Mesenchymal stem cell (in vitro differentiated cells and primary cell): ENCODE measurements at regions not wholly inside any gene's neighbourhood (a gene's known extent, or its start where the extent isn't known, plus 50 kb on each side); places are given as distances from the start of the nearest gene placed in this dataset.

Source experiments
- DNase-seq: peaks from one replicate; pipeline ENCODE4 v3.0.0-alpha.2; 2013
- H2AFZ ChIP-seq: one replicate; pipeline ENCODE4 v1.6.1; 2013; ENCODE audit warnings: low read depth, mild to moderate bottlenecking, control low read depth, inconsistent platforms, low read length, moderate library complexity
- H2AK5ac ChIP-seq: 2 replicates; pipeline ENCODE4 v1.6.1; 2013; ENCODE audit warnings: low read length, moderate library complexity, mild to moderate bottlenecking, inconsistent platforms; ENCODE audit not compliant: severe bottlenecking
- H2BK120ac ChIP-seq: one replicate; pipeline ENCODE4 v1.6.1; 2013; ENCODE audit warnings: low read depth, mild to moderate bottlenecking, inconsistent platforms, low read length, moderate library complexity
- H2BK12ac ChIP-seq, 2 experiments: one replicate each; pipeline ENCODE4 v1.6.1; 2013; ENCODE audit warnings: inconsistent platforms in 2 of 2, low read length in 2 of 2, mild to moderate bottlenecking in 2 of 2, moderate library complexity in 2 of 2, control low read depth in 1 of 2
- H2BK15ac ChIP-seq: one replicate; pipeline ENCODE4 v1.6.1; 2013; ENCODE audit warnings: mild to moderate bottlenecking, low read depth, inconsistent platforms; ENCODE audit not compliant: poor library complexity, severe bottlenecking
- H2BK5ac ChIP-seq: 2 replicates; pipeline ENCODE4 v1.6.1; 2013; ENCODE audit warnings: low read depth, mild to moderate bottlenecking, low read length, control low read depth, inconsistent platforms; ENCODE audit not compliant: poor library complexity, severe bottlenecking
- H3K14ac ChIP-seq, 2 experiments: one replicate each; pipeline ENCODE4 v1.6.1; 2013; ENCODE audit warnings: inconsistent platforms in 2 of 2, low read length in 2 of 2, control low read depth in 1 of 2, mild to moderate bottlenecking in 1 of 2, moderate library complexity in 1 of 2
- H3K18ac ChIP-seq, 2 experiments: one replicate each; pipeline ENCODE4 v1.6.1; 2013; ENCODE audit warnings: inconsistent platforms in 2 of 2, low read length in 2 of 2, control low read depth in 1 of 2, low read depth in 1 of 2, mild to moderate bottlenecking in 1 of 2
- H3K23ac ChIP-seq, 2 experiments: one replicate each; pipeline ENCODE4 v1.6.1; 2013; ENCODE audit warnings: inconsistent platforms in 2 of 2, low read length in 2 of 2, mild to moderate bottlenecking in 2 of 2, moderate library complexity in 2 of 2, control low read depth in 1 of 2
- H3K27ac ChIP-seq: 2 replicates; pipeline ENCODE4 v1.5.1; 2013; ENCODE audit warnings: mild to moderate bottlenecking, moderate library complexity, low read length, control low read depth, inconsistent platforms; ENCODE audit not compliant: poor library complexity, severe bottlenecking
- H3K27me3 ChIP-seq, 2 experiments: 2 replicates each; pipeline versions ENCODE4 v1.6.1 to v1.7.0; 2013; ENCODE audit warnings: low read length in 2 of 2, mild to moderate bottlenecking in 2 of 2, moderate library complexity in 2 of 2, control low read depth in 1 of 2, inconsistent platforms in 1 of 2; ENCODE audit not compliant: control insufficient read depth in 1 of 2, insufficient read depth in 1 of 2
- H3K36me3 ChIP-seq, 2 experiments: 2 replicates each; pipeline versions ENCODE4 v1.6.1 to v1.7.0; 2013; ENCODE audit warnings: low read length in 2 of 2, control low read depth in 1 of 2, inconsistent platforms in 1 of 2, low read depth in 1 of 2, mild to moderate bottlenecking in 1 of 2; ENCODE audit not compliant: insufficient read depth in 2 of 2, control insufficient read depth in 1 of 2
- H3K4ac ChIP-seq, 2 experiments: one replicate each; pipeline ENCODE4 v1.6.1; 2013; ENCODE audit warnings: inconsistent platforms in 2 of 2, low read length in 2 of 2, mild to moderate bottlenecking in 2 of 2, moderate library complexity in 2 of 2, control low read depth in 1 of 2, low read depth in 1 of 2
- H3K4me1 ChIP-seq: 2 replicates; pipeline ENCODE4 v1.6.1; 2013; ENCODE audit warnings: low read depth, low read length, control low read depth; ENCODE audit not compliant: control insufficient read depth, insufficient read depth
- H3K4me2 ChIP-seq: 2 replicates; pipeline ENCODE4 v1.6.1; 2013; ENCODE audit warnings: low read length, mild to moderate bottlenecking, inconsistent platforms; ENCODE audit not compliant: poor library complexity, severe bottlenecking
- H3K4me3 ChIP-seq, 2 experiments: 2 replicates each; pipeline versions ENCODE4 v1.5.1 to v1.7.0; 2013; ENCODE audit warnings: low read length in 2 of 2, mild to moderate bottlenecking in 2 of 2, control low read depth in 1 of 2, low read depth in 1 of 2; ENCODE audit not compliant: insufficient read depth in 1 of 2
- H3K79me1 ChIP-seq: replicated peaks from 2 replicates; pipeline ENCODE4 v1.6.1; 2013; ENCODE audit warnings: mild to moderate bottlenecking, control low read depth, low read length, inconsistent platforms; ENCODE audit not compliant: poor library complexity, severe bottlenecking
- H3K9ac ChIP-seq: 2 replicates; pipeline ENCODE4 v1.7.0; 2013; ENCODE audit warnings: mild to moderate bottlenecking, low read length, moderate library complexity
- H3K9me3 ChIP-seq: 2 replicates; pipeline ENCODE4 v1.7.0; 2013; ENCODE audit warnings: mild to moderate bottlenecking, low read length; ENCODE audit not compliant: control insufficient read depth
- H4K8ac ChIP-seq: one replicate; pipeline ENCODE4 v1.6.1; 2013; ENCODE audit warnings: inconsistent platforms, mild to moderate bottlenecking, low read length, moderate library complexity
- H4K91ac ChIP-seq: one replicate; pipeline ENCODE4 v1.6.1; 2013; ENCODE audit warnings: mild to moderate bottlenecking, low read length, inconsistent platforms
- WGBS: methylation state at CpG from one replicate; pipeline ENCODE4 v1.1.7; 2013; ENCODE audit warnings: mixed read lengths; 5-methylcytosine and 5-hydroxymethylcytosine counted together

DNA sequence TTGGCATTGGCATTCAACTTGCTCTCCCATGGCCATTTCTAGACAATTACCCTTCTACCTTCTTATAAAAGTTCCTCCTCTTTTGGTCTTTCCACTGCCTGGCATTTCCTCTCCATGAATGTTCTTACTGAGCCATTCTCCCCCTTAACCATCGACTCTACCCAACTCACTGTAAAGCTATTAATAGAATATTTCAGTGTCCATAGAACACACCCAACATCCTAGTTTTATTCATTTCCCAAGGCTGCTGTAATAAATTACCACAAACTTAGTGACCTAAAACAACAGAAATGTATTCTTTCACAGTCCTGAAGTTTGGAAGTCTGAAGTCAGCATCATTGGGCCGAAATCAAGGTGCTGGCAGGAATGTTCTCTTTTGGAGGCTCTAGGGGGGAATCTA is 170.0 kb upstream of the ATP5MC3 start:
- H3K4me3 ChIP-seq = no peak overlapping the region
- H3K4ac ChIP-seq = no peak overlapping the region
- no peak for DNase-seq
- no peak overlapping the region for H2AK5ac ChIP-seq
- WGBS = 96% methylated on average over 2 of the region's 2 CpGs
- no peak overlapping the region for H3K9ac ChIP-seq
- no peak overlapping the region for H2BK12ac ChIP-seq
- H3K36me3 ChIP-seq = no peaks in the 10 kb centered on the region
- no peak overlapping the region for H3K14ac ChIP-seq
- no peak overlapping the region for H3K27ac ChIP-seq
- no peak overlapping the region for H2BK15ac ChIP-seq
- no peak overlapping the region for H4K8ac ChIP-seq
- H3K18ac ChIP-seq = no peak overlapping the region
- no peaks in the 10 kb centered on the region for H3K4me1 ChIP-seq
- peaks cover 12 to 20% of the 10 kb centered on the region in 2 experiments for H3K27me3 ChIP-seq
- no peak overlapping the region for H2BK5ac ChIP-seq
- H3K4me2 ChIP-seq = no peak overlapping the region
- no peaks in the 10 kb centered on the region for H3K79me1 ChIP-seq
- H2BK120ac ChIP-seq = no peak overlapping the region
- no peak overlapping the region for H4K91ac ChIP-seq
- no peak overlapping the region for H3K23ac ChIP-seq
- H3K9me3 ChIP-seq = peaks cover 4% of the 10 kb centered on the region
- H2AFZ ChIP-seq = no peak overlapping the region

DNA sequence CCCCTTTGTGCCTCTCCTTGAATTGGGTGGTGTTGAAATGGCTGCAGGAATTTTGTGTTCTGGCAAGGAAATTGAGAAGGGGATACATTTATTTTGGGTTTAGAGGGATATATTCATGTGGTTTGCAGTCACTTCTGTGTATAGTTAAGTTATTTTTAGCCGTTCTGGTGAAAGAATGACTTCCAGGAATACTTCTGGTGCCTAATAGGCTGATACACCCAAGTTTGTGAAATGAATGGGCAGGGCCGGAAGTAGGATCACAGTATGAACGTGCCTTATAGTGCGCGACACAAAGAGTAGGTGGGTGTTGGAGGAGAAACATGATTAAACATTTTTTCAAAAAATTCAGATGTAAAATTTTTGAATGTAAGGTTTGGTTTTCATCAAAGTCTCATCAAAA is 168.6 kb upstream of the ATP5MC3 start:
- no peak overlapping the region for H4K8ac ChIP-seq
- H3K9ac ChIP-seq = no peak overlapping the region
- H3K14ac ChIP-seq = no peak overlapping the region
- H2BK5ac ChIP-seq = no peak overlapping the region
- H4K91ac ChIP-seq = no peak overlapping the region
- peaks cover 4% of the 10 kb centered on the region for H3K9me3 ChIP-seq
- H3K27ac ChIP-seq = no peak overlapping the region
- H2AFZ ChIP-seq = no peak overlapping the region
- no peak overlapping the region for H2AK5ac ChIP-seq
- 92% methylated on average over 5 of the region's 5 CpGs for WGBS
- H2BK15ac ChIP-seq = no peak overlapping the region
- no peak overlapping the region for H2BK120ac ChIP-seq
- H2BK12ac ChIP-seq = no peak overlapping the region
- no peak overlapping the region for H3K4me2 ChIP-seq
- H3K23ac ChIP-seq = no peak overlapping the region
- no peak for DNase-seq
- H3K79me1 ChIP-seq = no peaks in the 10 kb centered on the region
- no peak overlapping the region for H3K18ac ChIP-seq
- no peaks in the 10 kb centered on the region for H3K4me1 ChIP-seq
- H3K4ac ChIP-seq = no peak overlapping the region
- no peaks in the 10 kb centered on the region for H3K36me3 ChIP-seq
- peaks cover 12 to 18% of the 10 kb centered on the region in 2 experiments for H3K27me3 ChIP-seq
- H3K4me3 ChIP-seq = no peak overlapping the region

DNA sequence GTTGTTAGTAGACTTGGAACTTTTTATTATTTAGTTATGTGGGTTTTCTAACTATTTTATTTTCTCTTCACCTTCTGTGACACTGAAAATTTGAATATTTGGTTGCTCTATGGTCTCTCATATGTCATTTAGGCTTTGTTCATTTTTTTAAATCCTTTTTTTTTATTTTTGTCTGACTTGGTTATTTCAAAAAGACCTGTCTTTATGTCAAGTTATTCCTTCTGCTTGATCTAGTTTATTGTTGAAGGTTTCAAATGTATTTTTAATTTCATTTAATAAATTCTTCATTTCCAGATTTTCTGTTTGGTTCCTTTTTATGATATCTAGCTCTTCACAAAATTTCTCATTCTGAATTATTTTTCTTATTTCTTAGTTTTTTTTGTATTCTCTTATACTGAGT is 160.6 kb upstream of the ATP5MC3 start:
- Histone ChIP-seq H3K23ac (no peak overlapping the region), H2BK5ac (no peak overlapping the region), H3K9me3 (peaks cover 26% of the 10 kb centered on the region), H2BK120ac (no peak overlapping the region), H2AK5ac (no peak overlapping the region), H3K4me3 (no peak overlapping the region), H3K27me3 (no peaks in the 10 kb centered on the region), H2BK15ac (no peak overlapping the region), H2BK12ac (no peak overlapping the region), H3K18ac (no peak overlapping the region), H4K8ac (no peak overlapping the region), H3K14ac (no peak overlapping the region), H3K4ac (no peak overlapping the region), H3K9ac (no peak overlapping the region), H3K4me2 (no peak overlapping the region), H3K4me1 (no peaks in the 10 kb centered on the region), H3K36me3 (no peaks in the 10 kb centered on the region), H2AFZ (no peak overlapping the region), H4K91ac (no peak overlapping the region), H3K27ac (no peak overlapping the region), H3K79me1 (no peaks in the 10 kb centered on the region)
- no peak for DNase-seq

DNA sequence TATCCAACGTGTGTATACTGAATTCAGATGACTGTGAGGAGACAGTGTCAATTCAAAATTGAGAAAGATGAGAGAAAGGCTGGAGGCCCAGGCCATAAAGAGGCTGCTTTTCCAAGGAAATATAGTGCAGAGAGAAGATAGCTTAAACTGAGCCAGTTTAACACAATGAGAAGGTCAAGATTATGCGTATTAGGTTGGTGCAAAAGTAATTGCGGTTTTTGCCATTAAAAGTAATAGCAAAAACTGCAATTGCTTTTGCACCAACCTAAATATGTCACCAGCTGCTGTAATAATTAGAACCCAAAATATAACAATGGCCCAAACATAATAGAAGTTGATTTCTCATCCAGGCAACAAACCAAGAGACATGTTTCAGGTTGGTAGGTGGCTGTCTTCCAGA is 148.7 kb upstream of the ATP5MC3 start:
- Histone ChIP-seq H2AK5ac (no peak overlapping the region), H4K91ac (no peak overlapping the region), H3K4me1 (no peaks in the 10 kb centered on the region), H3K18ac (no peak overlapping the region), H3K4me2 (no peak overlapping the region), H2BK120ac (no peak overlapping the region), H3K27ac (no peak overlapping the region), H2BK5ac (no peak overlapping the region), H4K8ac (no peak overlapping the region), H3K4me3 (no peak overlapping the region), H3K36me3 (no peaks in the 10 kb centered on the region), H3K9me3 (no peaks in the 10 kb centered on the region), H2BK15ac (no peak overlapping the region), H3K23ac (no peak overlapping the region), H3K9ac (no peak overlapping the region), H2AFZ (no peak overlapping the region), H2BK12ac (no peak overlapping the region), H3K27me3 (no peaks in the 10 kb centered on the region), H3K4ac (no peak overlapping the region), H3K14ac (no peak overlapping the region), H3K79me1 (no peaks in the 10 kb centered on the region)
- no peak for DNase-seq
- 87% methylated on average over 1 of the region's 3 CpGs for WGBS
